ENCODE measurements at regions not wholly inside any gene's neighbourhood (a gene's known extent, or its start where the extent isn't known, plus 50 kb on each side); places are given as distances from the start of the nearest gene placed in this dataset.

GRCh38 chr7:69311489-69311888 lies 286.8 kb upstream of the AUTS2 start:
- TF ChIP-seq CTCF (IDR thresholded peaks at IDR 0.05) (no peak), POLR2AphosphoS5 (IDR thresholded peaks at IDR 0.05) (no peak)

Measured in gastroesophageal sphincter (tissue), 3 donors.